ENCODE measurements at regions not wholly inside any gene's neighbourhood (a gene's known extent, or its start where the extent isn't known, plus 50 kb on each side); places are given as distances from the start of the nearest gene placed in this dataset.

DNA sequence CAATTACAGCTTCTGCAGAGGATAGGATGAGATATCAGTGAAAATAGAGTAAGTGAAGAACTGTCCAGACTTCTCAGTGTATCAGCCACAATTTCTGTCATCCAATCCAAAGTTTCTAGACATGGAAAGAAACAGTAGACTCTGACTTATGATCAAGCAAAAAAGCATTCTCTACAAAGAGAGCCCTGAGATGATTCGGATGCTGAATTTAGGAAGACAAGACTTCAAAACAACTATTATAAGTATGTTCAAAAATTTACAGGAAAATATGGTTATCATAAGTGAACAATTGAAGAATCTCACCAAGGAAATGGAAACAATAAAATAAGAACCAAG is 238.2 kb upstream of the IRS2 start:
- Histone ChIP-seq H3K79me2 (ENCODE audit: control insufficient read depth, insufficient read depth, low read length) (no peaks in the 10 kb centered on the region), H3K36me3 (ENCODE audit: control insufficient read depth, insufficient read depth, low read length) (no peaks in the 10 kb centered on the region), H3K9me3 (replicated peaks; ENCODE audit: control insufficient read depth, insufficient read depth, low read depth, low read length) (no peaks in the 10 kb centered on the region), H3K27ac (ENCODE audit: extremely low read depth, low read depth, low read length) (no peak overlapping the region), H3K4me2 (ENCODE audit: insufficient read depth, low read length) (no peak overlapping the region), H2AFZ (ENCODE audit: low read depth, low read length) (no peak overlapping the region), H3K4me1 (replicated peaks in 1 of 2; ENCODE audit: control insufficient read depth in 2 of 2, insufficient read depth in 2 of 2, low read length in 2 of 2) (no peaks in the 10 kb centered on the region; a peak in 1 of 5 replicates), H4K20me1 (replicated peaks; ENCODE audit: control insufficient read depth, insufficient read depth, low read length) (no peaks in the 10 kb centered on the region), H3K9me1 (ENCODE audit: control insufficient read depth, insufficient read depth, low read length) (no peaks in the 10 kb centered on the region), H3K9ac (ENCODE audit: insufficient read depth in 1 of 2, low read depth in 2 of 2, low read length in 2 of 2) (no peak overlapping the region), H3K4me3 (no peak overlapping the region), H3K27me3 (ENCODE audit: control insufficient read depth in 2 of 2, insufficient read depth in 2 of 2, low read length in 2 of 2) (no peaks in the 10 kb centered on the region)
- intact Hi-C loops (cut with micrococcal nuclease) (no loop called here), in situ Hi-C loops (cut with MboI) (no loop called here)
- ATAC-seq (no peak), DNase-seq (ENCODE audit: extremely low read depth in 1 of 4, low spot score in 3 of 4) (no peak), FAIRE-seq (no peak)
- ChIA-PET POLR2A (interaction anchor here (0.6 kb wide), 1 partner anchor 81 kb away, joined by 3 read pairs; no protein-coding TSS in a partner anchor), CTCF (ENCODE audit: low intra/inter-chr PET ratio) (no interaction called here)
- BruUV-seq (replicated peaks): no TSS peak
- WGBS (ENCODE audit: insufficient coverage, low coverage, missing lambda C conversion rate): 0% methylated on average over 1 of the region's 1 CpG
- TF ChIP-seq, protein P1, sequence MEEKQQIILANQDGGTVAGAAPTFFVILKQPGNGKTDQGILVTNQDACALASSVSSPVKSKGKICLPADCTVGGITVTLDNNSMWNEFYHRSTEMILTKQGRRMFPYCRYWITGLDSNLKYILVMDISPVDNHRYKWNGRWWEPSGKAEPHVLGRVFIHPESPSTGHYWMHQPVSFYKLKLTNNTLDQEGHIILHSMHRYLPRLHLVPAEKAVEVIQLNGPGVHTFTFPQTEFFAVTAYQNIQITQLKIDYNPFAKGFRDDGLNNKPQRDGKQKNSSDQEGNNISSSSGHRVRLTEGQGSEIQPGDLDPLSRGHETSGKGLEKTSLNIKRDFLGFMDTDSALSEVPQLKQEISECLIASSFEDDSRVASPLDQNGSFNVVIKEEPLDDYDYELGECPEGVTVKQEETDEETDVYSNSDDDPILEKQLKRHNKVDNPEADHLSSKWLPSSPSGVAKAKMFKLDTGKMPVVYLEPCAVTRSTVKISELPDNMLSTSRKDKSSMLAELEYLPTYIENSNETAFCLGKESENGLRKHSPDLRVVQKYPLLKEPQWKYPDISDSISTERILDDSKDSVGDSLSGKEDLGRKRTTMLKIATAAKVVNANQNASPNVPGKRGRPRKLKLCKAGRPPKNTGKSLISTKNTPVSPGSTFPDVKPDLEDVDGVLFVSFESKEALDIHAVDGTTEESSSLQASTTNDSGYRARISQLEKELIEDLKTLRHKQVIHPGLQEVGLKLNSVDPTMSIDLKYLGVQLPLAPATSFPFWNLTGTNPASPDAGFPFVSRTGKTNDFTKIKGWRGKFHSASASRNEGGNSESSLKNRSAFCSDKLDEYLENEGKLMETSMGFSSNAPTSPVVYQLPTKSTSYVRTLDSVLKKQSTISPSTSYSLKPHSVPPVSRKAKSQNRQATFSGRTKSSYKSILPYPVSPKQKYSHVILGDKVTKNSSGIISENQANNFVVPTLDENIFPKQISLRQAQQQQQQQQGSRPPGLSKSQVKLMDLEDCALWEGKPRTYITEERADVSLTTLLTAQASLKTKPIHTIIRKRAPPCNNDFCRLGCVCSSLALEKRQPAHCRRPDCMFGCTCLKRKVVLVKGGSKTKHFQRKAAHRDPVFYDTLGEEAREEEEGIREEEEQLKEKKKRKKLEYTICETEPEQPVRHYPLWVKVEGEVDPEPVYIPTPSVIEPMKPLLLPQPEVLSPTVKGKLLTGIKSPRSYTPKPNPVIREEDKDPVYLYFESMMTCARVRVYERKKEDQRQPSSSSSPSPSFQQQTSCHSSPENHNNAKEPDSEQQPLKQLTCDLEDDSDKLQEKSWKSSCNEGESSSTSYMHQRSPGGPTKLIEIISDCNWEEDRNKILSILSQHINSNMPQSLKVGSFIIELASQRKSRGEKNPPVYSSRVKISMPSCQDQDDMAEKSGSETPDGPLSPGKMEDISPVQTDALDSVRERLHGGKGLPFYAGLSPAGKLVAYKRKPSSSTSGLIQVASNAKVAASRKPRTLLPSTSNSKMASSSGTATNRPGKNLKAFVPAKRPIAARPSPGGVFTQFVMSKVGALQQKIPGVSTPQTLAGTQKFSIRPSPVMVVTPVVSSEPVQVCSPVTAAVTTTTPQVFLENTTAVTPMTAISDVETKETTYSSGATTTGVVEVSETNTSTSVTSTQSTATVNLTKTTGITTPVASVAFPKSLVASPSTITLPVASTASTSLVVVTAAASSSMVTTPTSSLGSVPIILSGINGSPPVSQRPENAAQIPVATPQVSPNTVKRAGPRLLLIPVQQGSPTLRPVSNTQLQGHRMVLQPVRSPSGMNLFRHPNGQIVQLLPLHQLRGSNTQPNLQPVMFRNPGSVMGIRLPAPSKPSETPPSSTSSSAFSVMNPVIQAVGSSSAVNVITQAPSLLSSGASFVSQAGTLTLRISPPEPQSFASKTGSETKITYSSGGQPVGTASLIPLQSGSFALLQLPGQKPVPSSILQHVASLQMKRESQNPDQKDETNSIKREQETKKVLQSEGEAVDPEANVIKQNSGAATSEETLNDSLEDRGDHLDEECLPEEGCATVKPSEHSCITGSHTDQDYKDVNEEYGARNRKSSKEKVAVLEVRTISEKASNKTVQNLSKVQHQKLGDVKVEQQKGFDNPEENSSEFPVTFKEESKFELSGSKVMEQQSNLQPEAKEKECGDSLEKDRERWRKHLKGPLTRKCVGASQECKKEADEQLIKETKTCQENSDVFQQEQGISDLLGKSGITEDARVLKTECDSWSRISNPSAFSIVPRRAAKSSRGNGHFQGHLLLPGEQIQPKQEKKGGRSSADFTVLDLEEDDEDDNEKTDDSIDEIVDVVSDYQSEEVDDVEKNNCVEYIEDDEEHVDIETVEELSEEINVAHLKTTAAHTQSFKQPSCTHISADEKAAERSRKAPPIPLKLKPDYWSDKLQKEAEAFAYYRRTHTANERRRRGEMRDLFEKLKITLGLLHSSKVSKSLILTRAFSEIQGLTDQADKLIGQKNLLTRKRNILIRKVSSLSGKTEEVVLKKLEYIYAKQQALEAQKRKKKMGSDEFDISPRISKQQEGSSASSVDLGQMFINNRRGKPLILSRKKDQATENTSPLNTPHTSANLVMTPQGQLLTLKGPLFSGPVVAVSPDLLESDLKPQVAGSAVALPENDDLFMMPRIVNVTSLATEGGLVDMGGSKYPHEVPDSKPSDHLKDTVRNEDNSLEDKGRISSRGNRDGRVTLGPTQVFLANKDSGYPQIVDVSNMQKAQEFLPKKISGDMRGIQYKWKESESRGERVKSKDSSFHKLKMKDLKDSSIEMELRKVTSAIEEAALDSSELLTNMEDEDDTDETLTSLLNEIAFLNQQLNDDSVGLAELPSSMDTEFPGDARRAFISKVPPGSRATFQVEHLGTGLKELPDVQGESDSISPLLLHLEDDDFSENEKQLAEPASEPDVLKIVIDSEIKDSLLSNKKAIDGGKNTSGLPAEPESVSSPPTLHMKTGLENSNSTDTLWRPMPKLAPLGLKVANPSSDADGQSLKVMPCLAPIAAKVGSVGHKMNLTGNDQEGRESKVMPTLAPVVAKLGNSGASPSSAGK (IDR thresholded peaks at IDR 0.05): no peak
- TF ChIP-seq SAP30 (IDR thresholded peaks at IDR 0.05; ENCODE audit: borderline replicate concordance, insufficient read depth, low read depth, low read length, poor library complexity, severe bottlenecking): no peak
- TF ChIP-seq, protein P2, sequence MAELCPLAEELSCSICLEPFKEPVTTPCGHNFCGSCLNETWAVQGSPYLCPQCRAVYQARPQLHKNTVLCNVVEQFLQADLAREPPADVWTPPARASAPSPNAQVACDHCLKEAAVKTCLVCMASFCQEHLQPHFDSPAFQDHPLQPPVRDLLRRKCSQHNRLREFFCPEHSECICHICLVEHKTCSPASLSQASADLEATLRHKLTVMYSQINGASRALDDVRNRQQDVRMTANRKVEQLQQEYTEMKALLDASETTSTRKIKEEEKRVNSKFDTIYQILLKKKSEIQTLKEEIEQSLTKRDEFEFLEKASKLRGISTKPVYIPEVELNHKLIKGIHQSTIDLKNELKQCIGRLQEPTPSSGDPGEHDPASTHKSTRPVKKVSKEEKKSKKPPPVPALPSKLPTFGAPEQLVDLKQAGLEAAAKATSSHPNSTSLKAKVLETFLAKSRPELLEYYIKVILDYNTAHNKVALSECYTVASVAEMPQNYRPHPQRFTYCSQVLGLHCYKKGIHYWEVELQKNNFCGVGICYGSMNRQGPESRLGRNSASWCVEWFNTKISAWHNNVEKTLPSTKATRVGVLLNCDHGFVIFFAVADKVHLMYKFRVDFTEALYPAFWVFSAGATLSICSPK (IDR thresholded peaks at IDR 0.05; ENCODE audit: borderline replicate concordance): no peak
- no peak for TF ChIP-seq ESRRB (CRISPR knock-in tag; IDR thresholded peaks at IDR 0.05; ENCODE audit: borderline replicate concordance)
- TF ChIP-seq SMARCA4 (IDR thresholded peaks at IDR 0.05): no peak
- TF ChIP-seq RBM34 (IDR thresholded peaks at IDR 0.05; ENCODE audit: borderline replicate concordance, insufficient read depth, low read length): no peak
- TF ChIP-seq ILK (tag; IDR thresholded peaks at IDR 0.05; ENCODE audit: borderline replicate concordance, low read depth): no peak
- TF ChIP-seq ELF2 (CRISPR knock-in tag; IDR thresholded peaks at IDR 0.05): no peak
- no peak for TF ChIP-seq NFIC (IDR thresholded peaks at IDR 0.05)
- TF ChIP-seq FOXA3 (CRISPR knock-in tag; conservative IDR thresholded peaks at IDR 0.05 in 1 of 2, IDR thresholded peaks at IDR 0.05 in 1 of 2): no peak
